Stimulated activated CD8-positive, alpha-beta memory T cell treated with anti-CD3 and anti-CD28 coated beads, Interleukin-12 subunit alpha, Interleukin-12 subunit beta, amount 100 ng/mL, for 4 hours (primary cell): ENCODE measurements at regions not wholly inside any gene's neighbourhood (a gene's known extent, or its start where the extent isn't known, plus 50 kb on each side); places are given as distances from the start of the nearest gene placed in this dataset.
"Not testable (repeated sequence)": the region's sequence is repeated elsewhere in the genome, so short reads cannot be mapped to it uniquely, and the experiment has no call there.

ENCODE experiments used
- DNase-seq: peaks from one replicate; pipeline ENCODE4 v3.0.0-alpha.2; 2020; ENCODE audit warnings: low read depth

DNA sequence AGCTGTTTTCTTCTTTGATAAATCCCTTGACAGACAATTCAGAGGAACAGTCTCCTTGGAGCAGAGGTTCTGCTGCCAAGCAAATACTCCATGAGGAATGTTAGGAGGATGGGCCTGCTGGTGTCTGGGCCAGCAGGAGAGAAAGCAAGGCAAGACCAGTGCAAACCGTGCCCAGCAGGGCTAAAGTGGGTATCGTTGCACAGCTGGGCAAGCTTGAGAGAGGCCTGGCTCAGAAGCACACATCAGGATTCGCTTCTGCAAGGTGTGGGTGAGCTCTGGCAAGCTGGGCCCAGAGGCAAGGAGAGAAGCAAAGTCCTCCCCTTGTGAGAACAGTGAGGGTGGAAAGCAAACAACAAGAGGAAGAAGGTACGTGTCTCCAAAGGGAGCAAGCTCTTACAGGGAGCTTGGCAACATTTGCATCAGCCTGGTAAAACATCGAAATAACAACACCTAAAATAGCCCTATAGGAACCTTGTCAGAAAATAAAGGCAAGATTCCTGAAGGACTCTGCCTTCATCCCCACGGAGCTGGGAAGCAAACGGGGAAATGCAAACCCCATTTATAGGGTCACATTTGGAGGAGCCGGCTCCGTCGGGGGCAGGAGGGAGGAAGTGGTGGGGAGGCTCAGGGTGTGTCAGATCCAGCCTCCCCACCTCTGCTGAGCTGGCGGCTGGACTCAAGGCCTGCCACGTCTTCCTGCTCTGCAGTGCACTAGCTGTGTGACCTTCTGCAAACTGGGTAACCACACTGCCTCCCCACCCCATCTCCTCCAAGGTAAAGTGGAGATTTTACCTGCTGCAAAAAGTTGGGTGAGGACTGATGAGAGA, 62.3 kb upstream of the HIVEP3 start:
- no peak for DNase-seq

GRCh38 chr1:41978986-41979385, 60.3 kb upstream of the HIVEP3 start:
- DNase-seq: no peak

GRCh38 chr1:41977326-41977725, 58.6 kb upstream of the HIVEP3 start:
- no peak for DNase-seq

GRCh38 chr1:41976671-41977070, 57.9 kb upstream of the HIVEP3 start:
- DNase-seq: no peak

DNA sequence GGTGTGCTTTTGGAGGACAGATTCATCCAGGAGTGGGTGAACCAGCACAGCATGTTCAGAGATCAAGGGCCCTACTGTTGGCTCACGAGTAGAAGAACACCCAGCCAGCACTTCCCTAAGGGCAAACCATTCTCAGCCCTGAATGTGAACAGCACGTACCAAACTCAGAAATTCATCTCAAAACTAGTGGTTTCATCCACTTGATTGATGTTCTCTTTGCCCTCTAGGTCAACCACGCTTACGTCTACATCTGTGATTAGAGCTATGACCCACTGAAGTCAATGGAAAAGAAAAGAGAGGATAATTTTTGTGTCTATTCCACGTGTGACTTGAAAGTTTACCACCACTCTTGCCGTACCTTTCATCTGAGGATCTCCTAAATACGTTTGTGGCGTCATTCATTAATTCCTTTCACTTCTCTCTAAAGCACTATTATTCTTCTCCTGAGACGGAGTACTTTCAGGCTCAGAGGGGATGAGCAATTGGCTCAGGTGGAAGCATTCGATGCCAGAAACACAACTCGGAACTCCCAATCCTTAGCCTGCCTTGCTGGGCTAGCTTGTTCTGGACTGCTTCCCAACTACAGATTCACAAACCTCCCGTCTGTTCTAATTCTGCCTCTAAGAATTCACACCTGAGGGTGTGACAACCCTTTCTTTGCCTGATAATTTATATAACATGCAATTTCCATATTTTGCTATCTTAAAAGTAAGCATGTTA, 57.3 kb upstream of the HIVEP3 start:
- DNase-seq: no peak

DNA sequence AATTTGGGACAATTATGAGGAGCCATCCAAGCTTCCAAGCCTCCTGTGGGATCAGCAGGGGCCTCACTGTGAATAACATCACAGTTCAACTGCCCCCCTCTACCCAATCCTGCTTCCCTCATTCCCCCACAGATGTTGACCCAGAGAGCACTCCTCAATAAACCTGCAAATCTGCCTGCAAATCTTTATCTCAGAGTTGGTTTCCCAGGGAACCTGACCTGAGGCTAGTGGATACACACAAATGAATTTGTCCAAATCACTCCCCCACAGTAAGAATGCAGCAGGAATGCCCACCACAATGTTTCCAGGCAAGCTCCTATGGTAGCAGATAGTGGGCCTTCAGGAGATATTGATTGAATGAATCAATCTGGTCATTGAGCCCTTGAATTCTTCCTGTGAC, 56.4 kb upstream of the HIVEP3 start:
- DNase-seq: no peak

GRCh38 chr1:41968557-41968956, 49.8 kb upstream of the HIVEP3 start:
- DNase-seq: not testable (repeated sequence)
